SU-DHL-6 (cell line): ENCODE measurements at regions not wholly inside any gene's neighbourhood (a gene's known extent, or its start where the extent isn't known, plus 50 kb on each side); places are given as distances from the start of the nearest gene placed in this dataset.

Source experiments
- EZH2phosphoT487 ChIP-seq: fragments of 200-600 bp; sonication (generic), shearing (Covaris generic); conservative IDR thresholded peaks from 2 replicates; pipeline ENCODE4 v1.6.1; 2018; ENCODE audit warnings: mild to moderate bottlenecking, antibody characterized with exemption, low read length, moderate library complexity, mixed read lengths
- TF ChIP-seq, protein P1 (sequence below): fragments of 200-600 bp; sonication (generic); IDR thresholded peaks from one replicate; pipeline ENCODE4 v1.5.1; 2017; ENCODE audit warnings: antibody characterized with exemption, mild to moderate bottlenecking, low read length, moderate library complexity; ENCODE audit not compliant: insufficient read depth, poor library complexity, severe bottlenecking

DNA sequence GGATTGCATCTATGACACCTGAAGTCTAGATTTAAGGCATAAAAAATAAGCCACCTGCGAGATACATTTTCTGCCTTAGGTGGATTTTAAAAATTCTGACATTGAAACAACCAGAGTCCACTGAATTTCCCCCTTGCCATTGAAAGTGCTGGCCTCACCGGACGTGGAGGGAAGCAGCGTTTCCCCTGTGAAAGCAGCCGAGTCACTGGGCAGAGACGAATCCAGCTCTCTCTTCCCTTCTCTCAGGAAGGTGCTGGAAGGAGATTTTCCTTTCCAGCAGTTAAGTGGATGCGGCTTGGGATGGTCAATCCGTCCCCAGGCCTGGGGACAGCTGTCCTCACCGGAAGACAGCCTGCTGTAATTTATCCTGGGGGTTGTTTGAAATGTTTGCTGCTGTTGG, 270.9 kb upstream of the FOXF1 start:
- TF ChIP-seq, protein P1, sequence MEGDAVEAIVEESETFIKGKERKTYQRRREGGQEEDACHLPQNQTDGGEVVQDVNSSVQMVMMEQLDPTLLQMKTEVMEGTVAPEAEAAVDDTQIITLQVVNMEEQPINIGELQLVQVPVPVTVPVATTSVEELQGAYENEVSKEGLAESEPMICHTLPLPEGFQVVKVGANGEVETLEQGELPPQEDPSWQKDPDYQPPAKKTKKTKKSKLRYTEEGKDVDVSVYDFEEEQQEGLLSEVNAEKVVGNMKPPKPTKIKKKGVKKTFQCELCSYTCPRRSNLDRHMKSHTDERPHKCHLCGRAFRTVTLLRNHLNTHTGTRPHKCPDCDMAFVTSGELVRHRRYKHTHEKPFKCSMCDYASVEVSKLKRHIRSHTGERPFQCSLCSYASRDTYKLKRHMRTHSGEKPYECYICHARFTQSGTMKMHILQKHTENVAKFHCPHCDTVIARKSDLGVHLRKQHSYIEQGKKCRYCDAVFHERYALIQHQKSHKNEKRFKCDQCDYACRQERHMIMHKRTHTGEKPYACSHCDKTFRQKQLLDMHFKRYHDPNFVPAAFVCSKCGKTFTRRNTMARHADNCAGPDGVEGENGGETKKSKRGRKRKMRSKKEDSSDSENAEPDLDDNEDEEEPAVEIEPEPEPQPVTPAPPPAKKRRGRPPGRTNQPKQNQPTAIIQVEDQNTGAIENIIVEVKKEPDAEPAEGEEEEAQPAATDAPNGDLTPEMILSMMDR: no peak
- TF ChIP-seq EZH2phosphoT487: no peak
